ENCODE measurements at regions not wholly inside any gene's neighbourhood (a gene's known extent, or its start where the extent isn't known, plus 50 kb on each side); places are given as distances from the start of the nearest gene placed in this dataset.
A peak's percentile ranks its signal among the peaks of the same experiment; 100 is the strongest.
"Not testable (repeated sequence)": the region's sequence is repeated elsewhere in the genome, so short reads cannot be mapped to it uniquely, and the experiment has no call there.

DNA sequence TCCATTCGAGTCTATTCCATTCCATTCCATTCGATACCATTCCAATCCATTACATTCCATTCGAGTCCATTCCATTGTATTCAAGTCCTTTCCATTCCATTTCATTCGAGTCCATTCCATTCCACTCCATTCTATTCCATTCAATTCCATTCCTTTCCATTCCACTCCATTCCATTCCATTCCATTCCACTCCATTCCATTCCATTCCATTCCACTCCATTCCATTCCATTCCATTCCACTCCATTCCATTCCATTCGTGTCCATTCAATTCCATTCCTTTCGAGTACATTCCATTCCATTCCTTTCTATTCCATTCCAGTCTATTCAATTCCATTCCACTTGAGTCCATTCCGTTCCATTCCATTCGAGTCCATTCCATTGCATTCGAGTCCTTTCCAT, 4805.2 kb upstream of the OR11H1 start:
- H3K27me3 ChIP-seq, H3K4me1 ChIP-seq, H3K36me3 ChIP-seq, H3K4me2 ChIP-seq, H3K27ac ChIP-seq, H3K9ac ChIP-seq, H4K20me1 ChIP-seq: not testable (repeated sequence)
- peak overlapping the region in 2 of 10 experiments; percentile 0 to 5; a peak in 2 of 20 replicates for H3K4me3 ChIP-seq
- peaks cover 100% of the 10 kb centered on the region in 11 experiments for H3K9me3 ChIP-seq (replicated peaks in 1 of 11)

DNA sequence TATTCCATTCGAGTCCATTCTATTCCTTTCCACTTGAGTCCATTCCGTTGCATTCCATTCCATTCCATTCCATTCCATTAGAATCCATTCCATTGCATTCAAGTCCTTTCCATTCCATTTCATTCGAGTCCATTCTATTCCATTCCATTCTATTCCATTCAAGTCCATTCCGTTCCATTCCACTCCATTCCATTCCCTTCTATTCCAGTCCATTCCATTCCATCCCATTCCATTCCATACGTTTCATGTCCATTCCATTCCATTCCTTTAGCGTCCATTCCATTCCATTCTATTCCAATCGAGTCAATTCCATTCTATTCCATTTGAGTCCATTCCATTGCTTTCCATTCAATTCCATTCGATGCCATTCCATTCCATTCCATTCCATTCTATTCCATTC, 4804.0 kb upstream of the OR11H1 start:
- not testable (repeated sequence) for H3K36me3 ChIP-seq, H3K9ac ChIP-seq, H3K4me3 ChIP-seq, H3K27me3 ChIP-seq, H3K27ac ChIP-seq, H3K4me1 ChIP-seq, H4K20me1 ChIP-seq, H3K4me2 ChIP-seq
- H3K9me3 ChIP-seq (replicated peaks in 1 of 11): peaks cover 100% of the 10 kb centered on the region in 11 experiments

DNA sequence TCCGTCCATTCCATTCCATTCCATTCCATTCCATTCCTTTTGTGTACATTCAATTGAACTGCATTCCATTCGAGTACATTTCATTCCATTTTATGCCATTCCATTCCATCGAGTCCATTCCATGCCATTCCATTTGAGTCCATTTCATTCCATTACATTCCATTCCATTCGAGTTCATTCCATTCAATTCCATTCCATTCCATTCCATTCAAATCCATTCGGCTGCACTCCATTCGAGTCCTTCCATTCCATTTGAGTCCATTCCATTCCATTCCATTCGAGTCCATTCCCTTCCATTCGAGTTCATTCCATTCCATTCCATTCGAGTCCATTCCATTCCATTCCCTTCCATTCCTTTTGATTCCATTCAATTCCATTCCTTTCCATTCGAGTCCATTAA, 4800.6 kb upstream of the OR11H1 start:
- Histone ChIP-seq H3K9me3 (replicated peaks in 1 of 11) (peaks cover 85 to 94% (median 89%) of the 10 kb centered on the region in 11 experiments), H3K4me3 (peak overlapping the region in 2 of 10 experiments; percentile 15 to 26; a peak in 2 of 20 replicates), H3K27ac (no peak overlapping the region), H4K20me1 (no peaks in the 10 kb centered on the region), H3K9ac (no peak overlapping the region), H3K36me3 (no peaks in the 10 kb centered on the region), H3K27me3 (no peaks in the 10 kb centered on the region), H3K4me2 (no peak overlapping the region), H3K4me1 (no peaks in the 10 kb centered on the region)
- no peak for TF ChIP-seq Cebpa-rat (IDR thresholded peaks at IDR 0.05)

DNA sequence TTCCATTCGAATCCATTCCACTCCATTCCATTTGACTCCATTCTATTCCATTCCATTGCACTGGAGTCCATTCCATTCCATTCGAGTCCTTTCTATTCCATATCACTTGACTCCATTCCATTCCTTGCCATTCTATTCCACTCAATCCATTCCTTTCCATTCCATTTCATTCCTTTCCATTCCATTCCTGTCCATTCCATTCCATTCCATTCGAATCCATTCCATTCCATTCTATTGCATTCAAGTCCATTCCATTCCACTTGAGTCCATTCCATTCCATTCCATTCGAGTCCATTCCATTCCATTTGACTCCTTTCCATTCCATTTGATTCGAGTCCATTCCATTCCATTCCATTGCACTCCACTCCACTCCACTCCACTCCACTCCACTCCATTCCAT, 4798.0 kb upstream of the OR11H1 start:
- not testable (repeated sequence) for H3K27me3 ChIP-seq, H3K27ac ChIP-seq, H3K4me2 ChIP-seq, H3K4me1 ChIP-seq, H3K9ac ChIP-seq, H3K36me3 ChIP-seq, H4K20me1 ChIP-seq
- H3K4me3 ChIP-seq: peak overlapping the region in 1 of 10 experiments; percentile 24; a peak in 1 of 20 replicates
- peaks cover 59 to 68% (median 64%) of the 10 kb centered on the region in 11 experiments for H3K9me3 ChIP-seq (replicated peaks in 1 of 11)

DNA sequence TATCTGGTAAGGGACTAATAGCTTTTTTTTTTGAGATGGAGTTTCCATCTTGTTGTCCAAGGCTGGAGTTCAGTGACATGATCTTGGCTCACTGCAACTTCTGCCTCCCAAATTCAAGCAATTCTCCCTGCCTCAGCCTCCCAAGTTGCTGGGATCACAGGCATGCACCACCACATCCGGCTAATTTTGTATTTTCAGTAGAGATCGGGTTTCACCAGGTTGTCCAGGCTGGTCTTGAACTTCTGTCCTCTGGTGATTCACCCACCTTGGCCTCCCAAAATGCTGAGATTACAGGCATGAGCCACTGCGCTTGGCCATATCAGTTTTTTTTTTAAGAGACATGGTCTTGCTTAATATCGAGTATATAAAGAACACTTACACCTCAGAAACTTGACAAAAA, 4797.3 kb upstream of the OR11H1 start:
- H3K9ac ChIP-seq, H4K20me1 ChIP-seq, H3K4me3 ChIP-seq, H3K4me1 ChIP-seq, H3K27me3 ChIP-seq, H3K4me2 ChIP-seq, H3K27ac ChIP-seq, H3K36me3 ChIP-seq: not testable (repeated sequence)
- peaks cover 52 to 60% (median 56%) of the 10 kb centered on the region in 11 experiments for H3K9me3 ChIP-seq (replicated peaks in 1 of 11)

DNA sequence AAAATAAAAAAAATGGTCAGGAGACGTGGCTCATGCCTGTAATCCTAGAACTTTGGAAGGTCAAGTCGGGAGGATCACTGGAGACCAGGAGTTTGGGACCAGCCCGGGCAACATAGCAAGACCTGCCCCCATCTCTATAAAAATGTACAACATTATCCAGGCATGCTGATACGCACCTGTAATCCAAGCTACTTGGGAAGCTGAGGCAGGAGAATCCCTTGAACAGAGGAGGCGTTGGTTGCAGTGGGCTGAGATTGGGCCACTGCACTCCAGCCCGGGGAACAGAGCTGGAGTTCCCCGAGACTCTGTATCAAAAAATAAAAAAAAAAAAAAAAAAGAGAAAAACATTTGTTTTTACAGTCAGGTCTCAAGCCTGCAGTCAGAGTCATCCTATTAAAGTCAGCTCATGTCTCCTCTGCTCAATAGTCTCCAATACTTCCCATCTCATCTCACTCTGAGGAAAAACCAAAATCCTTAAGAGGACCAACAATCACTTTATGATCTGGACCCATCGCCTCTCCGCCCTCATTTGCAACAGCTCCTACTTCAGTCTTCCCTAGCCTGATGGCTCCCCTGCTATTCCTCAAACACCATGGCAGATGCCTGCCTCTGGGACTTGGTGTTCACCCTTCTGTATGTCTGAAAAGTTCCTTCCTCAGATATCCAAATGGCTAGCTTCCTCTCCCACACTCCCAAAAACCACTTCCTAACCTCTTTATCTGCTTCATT, 4796.6 kb upstream of the OR11H1 start:
- not testable (repeated sequence) for H3K36me3 ChIP-seq, H4K20me1 ChIP-seq, H3K4me3 ChIP-seq, H3K4me2 ChIP-seq, H3K4me1 ChIP-seq, H3K27me3 ChIP-seq, H3K27ac ChIP-seq, H3K9ac ChIP-seq
- H3K9me3 ChIP-seq (replicated peaks in 1 of 11): peaks cover 45 to 53% (median 49%) of the 10 kb centered on the region in 11 experiments

DNA sequence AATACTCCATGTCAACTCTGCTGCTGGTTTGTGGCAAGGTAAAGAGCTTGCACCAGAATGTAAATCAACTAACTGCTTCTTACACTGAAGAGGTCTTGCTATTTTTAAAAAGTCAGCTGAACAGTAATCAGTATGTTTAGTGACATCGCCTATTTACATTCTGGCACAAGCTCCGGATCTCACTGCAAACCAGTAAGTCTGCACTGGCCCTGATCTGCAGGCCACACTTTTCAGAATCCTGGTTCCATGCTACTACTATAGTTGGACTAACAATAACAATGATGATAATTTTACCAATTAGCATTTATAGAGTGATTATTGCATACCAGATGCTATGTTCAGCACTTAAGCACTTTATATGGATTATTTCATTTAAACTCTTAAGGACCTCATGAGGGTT, 4792.9 kb upstream of the OR11H1 start:
- not testable (repeated sequence) for H4K20me1 ChIP-seq, H3K36me3 ChIP-seq, H3K4me3 ChIP-seq, H3K9ac ChIP-seq, H3K27ac ChIP-seq, H3K27me3 ChIP-seq, H3K4me2 ChIP-seq, H3K4me1 ChIP-seq
- peaks cover 8 to 17% (median 13%) of the 10 kb centered on the region in 11 experiments for H3K9me3 ChIP-seq (replicated peaks in 1 of 11)

DNA sequence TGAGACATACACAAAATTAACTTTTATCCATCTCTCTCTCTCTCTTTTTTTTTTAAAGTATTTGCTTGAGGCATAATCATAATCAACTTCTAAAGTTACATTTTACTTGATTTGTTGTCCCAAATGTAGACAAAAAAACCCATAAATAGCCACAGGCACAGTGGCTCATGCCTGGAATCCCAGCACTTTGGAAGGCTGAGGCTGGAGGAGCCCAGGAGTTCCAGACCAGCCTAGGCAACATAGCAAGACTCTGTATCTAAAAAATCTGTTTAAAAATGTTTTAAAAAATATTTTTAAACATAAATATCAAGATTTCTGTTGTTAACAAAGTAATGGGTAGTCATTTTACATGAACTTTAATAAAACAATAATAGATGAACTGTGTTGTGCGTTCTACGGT, 4791.1 kb upstream of the OR11H1 start:
- H3K9me3 ChIP-seq (replicated peaks in 1 of 11): peaks cover 9 to 15% (median 12%) of the 10 kb centered on the region in 11 experiments
- not testable (repeated sequence) for H3K9ac ChIP-seq, H3K36me3 ChIP-seq, H4K20me1 ChIP-seq, H3K4me1 ChIP-seq, H3K4me3 ChIP-seq, H3K27ac ChIP-seq, H3K4me2 ChIP-seq, H3K27me3 ChIP-seq

DNA sequence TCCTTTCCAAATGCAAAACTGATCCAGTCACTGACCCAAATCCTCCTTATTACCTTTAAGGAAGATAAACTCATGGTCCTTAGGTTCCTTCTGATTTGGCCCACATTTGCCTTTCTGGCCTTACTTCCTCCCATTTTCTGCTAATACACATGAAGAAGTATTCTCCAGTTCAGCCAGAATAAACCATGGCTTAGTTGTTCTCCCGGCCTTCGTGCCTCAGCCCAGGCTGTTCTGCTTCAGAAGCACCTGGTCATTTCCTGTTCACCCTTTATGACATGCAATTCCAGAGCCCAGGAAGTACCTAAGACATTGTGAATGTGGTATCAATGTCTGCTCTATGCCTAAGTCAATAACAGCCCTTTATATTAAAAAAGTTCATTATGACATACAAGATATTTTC, 4790.1 kb upstream of the OR11H1 start:
- not testable (repeated sequence) for H4K20me1 ChIP-seq, H3K27me3 ChIP-seq, H3K4me1 ChIP-seq, H3K27ac ChIP-seq, H3K9ac ChIP-seq, H3K36me3 ChIP-seq, H3K4me2 ChIP-seq, H3K4me3 ChIP-seq
- peaks cover 14 to 23% (median 20%) of the 10 kb centered on the region in 11 experiments for H3K9me3 ChIP-seq (replicated peaks in 1 of 11)

DNA sequence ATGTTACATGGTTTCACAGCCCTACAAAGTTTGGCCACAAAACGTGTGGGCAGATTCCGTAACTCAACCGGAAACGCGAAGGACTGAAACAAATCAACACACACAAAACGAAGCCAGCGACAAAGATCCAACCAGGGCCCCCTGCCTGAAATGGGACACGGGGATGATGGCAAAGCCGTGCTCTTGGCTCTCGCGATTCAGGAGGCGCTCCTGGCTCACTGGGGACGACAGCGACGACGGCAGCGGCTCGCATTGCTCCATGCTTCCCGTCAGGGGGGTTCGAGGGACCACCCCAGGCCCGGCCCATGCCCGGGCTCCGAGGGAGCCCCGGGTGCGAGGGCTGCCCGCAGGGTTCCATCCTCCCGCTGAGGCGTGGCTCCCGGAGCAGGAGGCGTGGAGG, 4786.8 kb upstream of the OR11H1 start:
- H3K27me3 ChIP-seq: no peaks in the 10 kb centered on the region
- no peaks in the 10 kb centered on the region for H4K20me1 ChIP-seq
- H3K9ac ChIP-seq: no peak overlapping the region
- H3K4me1 ChIP-seq: no peaks in the 10 kb centered on the region
- no peak for TF ChIP-seq Cebpa-rat (IDR thresholded peaks at IDR 0.05)
- no peak overlapping the region for H3K27ac ChIP-seq
- no peaks in the 10 kb centered on the region for H3K36me3 ChIP-seq
- H3K9me3 ChIP-seq (replicated peaks in 1 of 11): peaks cover 18 to 27% (median 21%) of the 10 kb centered on the region in 11 experiments
- no peak overlapping the region for H3K4me3 ChIP-seq
- no peak overlapping the region for H3K4me2 ChIP-seq

DNA sequence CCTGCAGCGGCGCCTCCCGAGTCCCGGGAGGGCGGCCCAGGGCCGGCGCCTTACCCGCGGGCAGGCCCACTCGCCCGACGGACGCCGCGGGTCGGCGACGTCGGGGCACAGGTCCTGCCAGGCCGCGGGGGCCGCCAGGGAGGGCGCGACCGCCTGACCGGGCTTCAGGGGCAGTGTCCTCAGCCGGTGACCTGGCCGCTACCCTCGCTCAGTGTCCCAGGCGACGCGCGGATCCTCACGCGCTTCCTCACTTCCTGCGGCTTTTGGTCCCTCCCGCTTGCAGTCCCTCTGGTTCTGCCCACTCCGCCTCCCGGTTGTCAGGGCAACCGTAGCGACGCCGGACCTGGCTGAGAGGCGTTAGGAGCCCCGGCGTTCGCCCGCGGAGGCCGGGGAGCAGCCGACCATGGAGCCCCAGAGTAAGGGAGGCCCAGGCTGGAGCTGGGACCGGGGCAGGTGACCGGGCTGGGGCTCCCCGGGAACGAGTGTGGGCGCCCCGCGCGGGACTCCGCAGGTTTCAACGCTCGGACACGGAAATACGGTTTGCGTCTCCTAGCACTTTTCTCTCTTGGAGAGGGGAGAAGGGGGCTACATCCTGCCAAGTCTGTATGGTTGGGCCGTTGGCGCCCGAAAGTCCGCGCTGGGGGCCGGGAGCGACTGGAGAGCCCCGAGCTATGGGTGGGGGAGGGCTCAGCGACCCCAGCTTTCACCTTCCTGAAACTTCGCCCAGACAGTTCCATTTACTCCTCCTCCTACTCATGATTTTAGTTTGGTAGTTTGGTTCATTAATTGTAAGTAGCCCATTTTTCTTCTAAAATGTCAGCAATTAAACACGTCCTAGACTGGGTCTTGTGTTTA, 4786.0 kb upstream of the OR11H1 start:
- not testable (repeated sequence) for H4K20me1 ChIP-seq, H3K9ac ChIP-seq, H3K4me2 ChIP-seq, H3K27ac ChIP-seq, H3K36me3 ChIP-seq, H3K4me1 ChIP-seq, H3K27me3 ChIP-seq
- 0 out of 20 replicates have a peak overlapping the region, but pooled peaks of 1 of the 10 experiments have one; percentile 10 for H3K4me3 ChIP-seq
- H3K9me3 ChIP-seq (replicated peaks in 1 of 11): peaks cover 18 to 27% (median 21%) of the 10 kb centered on the region in 11 experiments

DNA sequence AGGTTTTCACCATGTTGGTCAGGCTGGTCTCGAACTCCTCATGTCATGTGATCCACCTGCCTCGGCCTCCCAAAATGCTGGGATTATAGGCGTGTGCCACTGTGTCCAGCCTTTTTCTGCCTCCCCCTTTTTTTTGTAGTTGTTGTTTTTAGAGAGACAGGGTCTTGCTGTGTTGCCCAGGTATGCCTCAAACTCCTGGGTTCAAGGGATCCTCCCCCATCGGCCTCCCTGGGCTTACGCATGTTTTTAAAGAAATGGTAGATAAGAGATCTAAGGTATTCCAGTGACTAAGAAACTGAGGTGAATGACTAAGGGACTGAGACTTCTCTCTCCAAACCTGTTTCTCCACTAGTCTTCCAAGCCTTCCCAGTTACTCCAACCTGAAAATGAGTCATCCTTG, 4781.6 kb upstream of the OR11H1 start:
- not testable (repeated sequence) for H4K20me1 ChIP-seq, H3K36me3 ChIP-seq, H3K27me3 ChIP-seq, H3K9ac ChIP-seq, H3K4me2 ChIP-seq, H3K4me1 ChIP-seq, H3K27ac ChIP-seq, H3K4me3 ChIP-seq
- H3K9me3 ChIP-seq (replicated peaks in 1 of 11): peaks cover 10 to 21% (median 15%) of the 10 kb centered on the region in 11 experiments

DNA sequence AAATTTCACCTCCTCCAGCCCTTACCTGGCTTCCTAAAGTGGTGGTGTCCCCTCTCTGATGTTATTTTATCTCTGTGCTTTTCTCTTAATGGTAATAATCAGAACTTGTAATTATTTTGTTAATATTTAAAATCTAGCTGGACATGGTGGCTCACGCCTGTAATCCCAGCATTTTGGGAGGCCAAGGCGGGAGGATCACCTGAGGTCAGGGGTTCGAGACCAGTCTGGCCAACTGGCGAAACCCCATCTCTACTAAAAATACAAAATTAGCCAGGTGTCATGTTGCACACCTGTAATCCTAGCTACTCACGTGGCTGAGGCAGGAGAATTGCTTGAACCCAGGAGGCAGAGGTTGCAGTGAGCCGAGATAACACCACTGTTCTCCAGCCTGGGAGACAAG, 4780.8 kb upstream of the OR11H1 start:
- H3K4me3 ChIP-seq, H3K9ac ChIP-seq, H3K4me2 ChIP-seq, H4K20me1 ChIP-seq, H3K27ac ChIP-seq, H3K27me3 ChIP-seq, H3K4me1 ChIP-seq, H3K36me3 ChIP-seq: not testable (repeated sequence)
- peaks cover 1 to 12% (median 6%) of the 10 kb centered on the region in 11 experiments for H3K9me3 ChIP-seq (replicated peaks in 1 of 11)

DNA sequence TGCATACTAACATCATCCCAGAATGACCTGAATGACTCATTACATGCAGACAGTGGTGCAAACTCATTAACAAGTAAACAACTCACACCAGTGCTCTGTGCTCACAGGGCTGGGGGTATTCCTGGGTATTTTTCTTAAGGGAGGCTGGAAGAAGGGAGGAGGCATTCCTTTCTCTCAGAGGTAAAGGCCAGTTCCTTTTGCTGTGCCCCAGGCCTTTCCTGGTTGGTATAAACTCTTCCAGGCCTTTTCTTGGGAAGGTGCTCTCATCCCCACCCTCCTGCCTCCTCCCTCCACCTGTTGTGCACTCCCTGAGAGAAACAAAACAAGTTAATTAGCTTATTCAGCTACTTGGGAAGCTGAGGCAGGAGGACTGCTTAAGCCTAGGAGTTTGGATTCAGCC, 4779.2 kb upstream of the OR11H1 start:
- H3K27ac ChIP-seq; H3K4me3 ChIP-seq; H3K27me3 ChIP-seq; H3K4me1 ChIP-seq; H4K20me1 ChIP-seq; H3K36me3 ChIP-seq; H3K9ac ChIP-seq; H3K4me2 ChIP-seq; H3K9me3 ChIP-seq (replicated peaks in 1 of 11): not testable (repeated sequence)

Measured in BLaER1 treated with 17β-estradiol and CSF1 and Interleukin-3, amounts not matched to agents 10 nM and 100 nM (cell line).